ENCODE measurements at regions not wholly inside any gene's neighbourhood (a gene's known extent, or its start where the extent isn't known, plus 50 kb on each side); places are given as distances from the start of the nearest gene placed in this dataset.

GRCh38 chr4:10979032-10979431 is 294.5 kb upstream of the CLNK start:
- DNase-seq: no peak

- no peak for DNase-seq
These were observed 293.0 kb upstream of the CLNK start for GRCh38 chr4:10977534-10977933.

GRCh38 chr4:10974371-10974770 is 289.8 kb upstream of the CLNK start:
- no peak for DNase-seq

- no peak for DNase-seq
These were observed 289.1 kb upstream of the CLNK start for GRCh38 chr4:10973686-10974085.

GRCh38 chr4:10971800-10972401 is 287.3 kb upstream of the CLNK start:
- DNase-seq: no peak

GRCh38 chr4:10965196-10965595 is 280.6 kb upstream of the CLNK start:
- DNase-seq: no peak

GRCh38 chr4:10963958-10964703 is 279.6 kb upstream of the CLNK start:
- no peak for DNase-seq

GRCh38 chr4:10963241-10963640 is 278.7 kb upstream of the CLNK start:
- no peak for DNase-seq

GRCh38 chr4:10962246-10962645 is 277.7 kb upstream of the CLNK start:
- no peak for DNase-seq

GRCh38 chr4:10960389-10960788 is 275.8 kb upstream of the CLNK start:
- DNase-seq: peak; percentile 15

- DNase-seq: peak; percentile 45
These were observed 275.0 kb upstream of the CLNK start for GRCh38 chr4:10959586-10959985.

- no peak for DNase-seq
These were observed 273.8 kb upstream of the CLNK start for GRCh38 chr4:10958226-10958856.

GRCh38 chr4:10951306-10951705 is 266.7 kb upstream of the CLNK start:
- no peak for DNase-seq

- DNase-seq: no peak
These were observed 264.6 kb upstream of the CLNK start for GRCh38 chr4:10949039-10949733.

- no peak for DNase-seq
These were observed 263.3 kb upstream of the CLNK start for GRCh38 chr4:10947898-10948297.

GRCh38 chr4:10944321-10944720 is 259.8 kb upstream of the CLNK start:
- no peak for DNase-seq

- no peak for DNase-seq
These were observed 257.6 kb upstream of the CLNK start for GRCh38 chr4:10942156-10942555.

GRCh38 chr4:10929818-10930217 is 245.2 kb upstream of the CLNK start:
- DNase-seq: no peak

GRCh38 chr4:10925996-10926395 is 241.4 kb upstream of the CLNK start:
- DNase-seq: no peak

GRCh38 chr4:10924274-10924673 is 239.7 kb upstream of the CLNK start:
- DNase-seq: no peak

- peak; percentile 72 for DNase-seq
These were observed 233.0 kb upstream of the CLNK start for GRCh38 chr4:10917566-10917965.

GRCh38 chr4:10898072-10898471 is 213.5 kb upstream of the CLNK start:
- no peak for DNase-seq

- no peak for DNase-seq
These were observed 212.5 kb upstream of the CLNK start for GRCh38 chr4:10897076-10897475.
